GM12878 (cell line): ENCODE measurements at regions not wholly inside any gene's neighbourhood (a gene's known extent, or its start where the extent isn't known, plus 50 kb on each side); places are given as distances from the start of the nearest gene placed in this dataset.

Source experiments
- ATAC-seq: fragments of 200-7000 bp; cut with Tn5 transposase; 3 replicates; pipeline ENCODE4 v1.9.1; 2020; ENCODE audit warnings: mild to moderate bottlenecking, moderate library complexity
- BruUV-seq: library from RNA; stranded (reverse); fragments of 400-500 nt; replicated peaks from 2 replicates; lab custom pipeline; 2021; lab: Mats Ljungman, UMichigan
- CTCF ChIA-PET: fragments of 300-600 bp; sonication (Branson Sonifier 250); formaldehyde crosslinking; extraction: SDS; loops from one replicate; lab custom pipeline; 2021; ENCODE audit warnings: inconsistent platforms; lab: Yijun Ruan, JAX
- POLR2A ChIA-PET: fragments of 350-600 bp; formaldehyde crosslinking; extraction: SDS; loops from one replicate; lab custom pipeline; 2021; ENCODE audit warnings: inconsistent platforms; lab: Charles Lee
- RAD21 ChIA-PET: fragments of 300-600 bp; sonication (Branson Sonifier 250); formaldehyde crosslinking; loops from one replicate; lab custom pipeline; 2023; ENCODE audit warnings: antibody characterized with exemption; ENCODE audit not compliant: unreplicated experiment; lab: Charles Lee
- SMC1A ChIA-PET: fragments of 300-600 bp; sonication (Branson Sonifier 250); formaldehyde crosslinking; loops from one replicate; lab custom pipeline; 2023; ENCODE audit not compliant: unreplicated experiment, uncharacterized antibody; lab: Charles Lee
- DNase-seq: peaks from one replicate; pipeline ENCODE4 v3.0.0-alpha.2; 2011; ENCODE audit warnings: low read depth, low spot score
- FAIRE-seq: peaks from 3 replicates; lab custom pipeline; 2011; peaks lifted over from hg19 to GRCh38; lab: Jason Lieb, UNC
- H2AFZ ChIP-seq: 2 replicates; pipeline ENCODE4 v1.6.0; 2011; ENCODE audit warnings: low read depth, low read length, control low read depth; ENCODE audit not compliant: control insufficient read depth
- H3K27ac ChIP-seq: 2 replicates; pipeline ENCODE4 v1.5.1; 2011; ENCODE audit warnings: control low read depth; ENCODE audit not compliant: control insufficient read depth, insufficient read depth
- H3K27me3 ChIP-seq, 2 experiments: replicated peaks in 1 of 2; 2 replicates each; pipeline versions ENCODE4 v1.6.0 to v1.6.1; 2011; ENCODE audit warnings: low read length in 1 of 2; ENCODE audit not compliant: control insufficient read depth in 2 of 2, insufficient read depth in 2 of 2
- H3K36me3 ChIP-seq, 2 experiments: 2 replicates each; pipeline ENCODE4 v1.5.1; 2011; ENCODE audit warnings: low read length in 1 of 2; ENCODE audit not compliant: control insufficient read depth in 2 of 2, insufficient read depth in 2 of 2
- H3K4me1 ChIP-seq: 2 replicates; pipeline ENCODE4 v1.6.1; 2011; ENCODE audit warnings: mild to moderate bottlenecking, low read length, moderate library complexity, mixed read lengths; ENCODE audit not compliant: control insufficient read depth, insufficient read depth
- H3K4me2 ChIP-seq: 2 replicates; pipeline ENCODE4 v1.6.0; 2011; ENCODE audit warnings: control low read depth; ENCODE audit not compliant: control insufficient read depth, insufficient read depth
- H3K4me3 ChIP-seq: fragments of 200-600 bp; sonication (generic); 2 replicates; pipeline ENCODE4 v1.5.1; 2016
- H3K79me2 ChIP-seq: 2 replicates; pipeline ENCODE4 v1.6.0; 2011; ENCODE audit warnings: low read length; ENCODE audit not compliant: control insufficient read depth, insufficient read depth
- H3K9ac ChIP-seq: 2 replicates; pipeline ENCODE4 v1.8.0; 2011; ENCODE audit warnings: low read length, control low read depth, mixed read lengths; ENCODE audit not compliant: control insufficient read depth, insufficient read depth
- H3K9me3 ChIP-seq: replicated peaks from 3 replicates; pipeline ENCODE4 v1.5.1; 2011; ENCODE audit warnings: mild to moderate bottlenecking, low read length; ENCODE audit not compliant: control insufficient read depth, insufficient read depth
- H4K20me1 ChIP-seq: 2 replicates; pipeline ENCODE4 v1.6.0; 2011; ENCODE audit not compliant: control insufficient read depth, insufficient read depth
- ASH2L ChIP-seq: fragments of 300-600, 200-600 bp; sonication (generic); IDR thresholded peaks from 2 replicates; pipeline ENCODE4 v1.6.1; 2017; ENCODE audit warnings: low read depth, mild to moderate bottlenecking, borderline replicate concordance
- ETV6 ChIP-seq, 2 experiments: fragments of 450-650 bp in 1 of 2; IDR thresholded peaks in 1 of 2; conservative IDR thresholded peaks in 1 of 2; 2 replicates each; pipeline ENCODE4 v1.6.1; 2014; ENCODE audit warnings: antibody characterized with exemption in 1 of 2, borderline replicate concordance in 1 of 2, low read depth in 1 of 2, mild to moderate bottlenecking in 1 of 2, moderate library complexity in 1 of 2
- EZH2 ChIP-seq: IDR thresholded peaks from 2 replicates; pipeline ENCODE4 v1.6.1; 2012; ENCODE audit warnings: low read depth, mild to moderate bottlenecking, control low read depth, inconsistent platforms, low read length, borderline replicate concordance; ENCODE audit not compliant: control insufficient read depth
- MAX ChIP-seq: IDR thresholded peaks from 2 replicates; pipeline ENCODE4 v1.6.1; 2012; ENCODE audit warnings: low read depth, low read length, improper control_type of control experiment
- MEF2A ChIP-seq: IDR thresholded peaks from 2 replicates; pipeline ENCODE4 v1.6.1; 2011; ENCODE audit warnings: low read depth, mild to moderate bottlenecking, low read length, moderate library complexity; ENCODE audit not compliant: insufficient read depth
- NFIC ChIP-seq: IDR thresholded peaks from 2 replicates; pipeline ENCODE4 v1.6.1; 2012; ENCODE audit warnings: low read depth, mild to moderate bottlenecking, inconsistent platforms, low read length, moderate library complexity
- NFYA ChIP-seq: IDR thresholded peaks from 2 replicates; pipeline ENCODE4 v1.6.1; 2011; ENCODE audit warnings: low read depth, mild to moderate bottlenecking, low read length, improper control_type of control experiment, borderline replicate concordance
- WGBS: methylation state at CpG from one replicate; pipeline ENCODE4 v1.1.6; 2016; ENCODE audit warnings: low lambda C conversion rate; ENCODE audit not compliant: insufficient replicate concordance, insufficient coverage; ENCODE audit errors: missing lambda C conversion rate; 5-methylcytosine and 5-hydroxymethylcytosine counted together
- in situ Hi-C: fragments of 300-500 bp; cut with MboI; formaldehyde crosslinking; loops from 9 replicates; pipeline ENCODE4 v1.14.3; 2018; ENCODE audit warnings: mixed read lengths
- intact Hi-C: fragments of 100-400 bp; cut with micrococcal nuclease; formaldehyde crosslinking; loops from one replicate; pipeline ENCODE4 v1.14.2; 2022; ENCODE audit not compliant: unreplicated experiment
- TF ChIP-seq, protein P1 (sequence below): fragments of 450-650 bp; IDR thresholded peaks from 2 replicates; pipeline ENCODE4 v1.6.1; 2017; ENCODE audit warnings: mild to moderate bottlenecking, low read depth, inconsistent platforms; ENCODE audit not compliant: poor library complexity, severe bottlenecking

DNA sequence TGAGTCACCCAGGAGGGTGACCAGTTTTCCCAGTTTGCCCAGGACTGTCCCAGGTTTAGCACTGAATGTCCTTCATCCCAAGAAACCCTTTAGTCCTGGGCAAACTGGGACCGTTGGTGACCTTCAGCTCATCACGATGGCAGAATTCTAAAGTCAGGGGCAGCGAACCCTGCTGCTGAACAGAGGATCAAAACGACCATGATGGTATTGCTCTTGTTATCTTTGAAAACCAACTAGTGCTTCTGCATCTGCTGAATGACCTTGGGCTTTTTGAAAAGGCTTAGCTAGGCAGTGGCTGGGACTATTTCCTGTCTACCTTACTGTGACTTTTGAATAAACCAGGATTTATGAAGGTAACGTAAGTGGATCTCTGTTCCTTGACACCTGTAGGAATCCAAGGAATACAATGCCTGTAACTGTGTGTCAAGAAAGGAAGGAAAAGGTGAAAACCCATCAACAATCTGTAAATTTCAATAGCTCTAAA, 281.9 kb downstream of the SOX9 start:
- Histone ChIP-seq H3K4me1 (peaks cover 13% of the 10 kb centered on the region), H3K4me3 (no peak overlapping the region), H3K36me3 (peaks cover 0 to 3% of the 10 kb centered on the region in 2 experiments; a peak in 2 of 4 replicates), H3K4me2 (no peak overlapping the region), H3K27ac (no peak overlapping the region), H4K20me1 (no peaks in the 10 kb centered on the region), H3K27me3 (no peaks in the 10 kb centered on the region), H3K79me2 (no peaks in the 10 kb centered on the region), H3K9ac (no peak overlapping the region), H3K9me3 (no peaks in the 10 kb centered on the region), H2AFZ (no peak overlapping the region)
- BruUV-seq = no TSS peak
- 57% methylated on average over 5 of the region's 5 CpGs for WGBS
- no peak for DNase-seq
- in situ Hi-C loops = loop anchor here (25.0 kb wide), 1 partner anchor 1885 kb away; no protein-coding TSS in a partner anchor
- TF ChIP-seq MAX = no peak
- ChIA-PET POLR2A (no interaction called here), RAD21 (interaction anchor here (1.3 kb wide), 1 partner anchor 282 kb away, joined by 3 read pairs; the partner anchor contains the start of gene SOX9), SMC1A (interaction anchor here (8.8 kb wide), 1 partner anchor 9 kb away, joined by 65 read pairs; no protein-coding TSS in a partner anchor), CTCF (interaction anchor here (0.6 kb wide), 1 partner anchor 30 kb away, joined by 3 read pairs; no protein-coding TSS in a partner anchor)
- FAIRE-seq = no peak
- intact Hi-C loops = no loop called here
- ATAC-seq = no peak

- Histone ChIP-seq H2AFZ (no peak overlapping the region), H3K4me1 (peaks cover 13% of the 10 kb centered on the region), H3K4me3 (no peak overlapping the region), H3K79me2 (no peaks in the 10 kb centered on the region), H3K36me3 (peaks cover 0 to 3% of the 10 kb centered on the region in 2 experiments; a peak in 2 of 4 replicates), H4K20me1 (no peaks in the 10 kb centered on the region), H3K9ac (no peak overlapping the region), H3K9me3 (no peaks in the 10 kb centered on the region), H3K4me2 (no peak overlapping the region), H3K27me3 (no peaks in the 10 kb centered on the region), H3K27ac (no peak overlapping the region)
- intact Hi-C loops = no loop called here
- ChIA-PET RAD21 (interaction anchor here (1.0 kb wide), 1 partner anchor 64 kb away, joined by 3 read pairs; no protein-coding TSS in a partner anchor), POLR2A (no interaction called here), CTCF (interaction anchor here (0.7 kb wide), 1 partner anchor 135 kb away, joined by 3 read pairs; no protein-coding TSS in a partner anchor), SMC1A (interaction anchor here (1.3 to 8.8 kb wide), 2 partner anchors 10 to 22 kb away, joined by 4 to 65 read pairs; no protein-coding TSS in a partner anchor)
- TF ChIP-seq EZH2 = no peak
- TF ChIP-seq NFIC = no peak
- TF ChIP-seq, protein P1, sequence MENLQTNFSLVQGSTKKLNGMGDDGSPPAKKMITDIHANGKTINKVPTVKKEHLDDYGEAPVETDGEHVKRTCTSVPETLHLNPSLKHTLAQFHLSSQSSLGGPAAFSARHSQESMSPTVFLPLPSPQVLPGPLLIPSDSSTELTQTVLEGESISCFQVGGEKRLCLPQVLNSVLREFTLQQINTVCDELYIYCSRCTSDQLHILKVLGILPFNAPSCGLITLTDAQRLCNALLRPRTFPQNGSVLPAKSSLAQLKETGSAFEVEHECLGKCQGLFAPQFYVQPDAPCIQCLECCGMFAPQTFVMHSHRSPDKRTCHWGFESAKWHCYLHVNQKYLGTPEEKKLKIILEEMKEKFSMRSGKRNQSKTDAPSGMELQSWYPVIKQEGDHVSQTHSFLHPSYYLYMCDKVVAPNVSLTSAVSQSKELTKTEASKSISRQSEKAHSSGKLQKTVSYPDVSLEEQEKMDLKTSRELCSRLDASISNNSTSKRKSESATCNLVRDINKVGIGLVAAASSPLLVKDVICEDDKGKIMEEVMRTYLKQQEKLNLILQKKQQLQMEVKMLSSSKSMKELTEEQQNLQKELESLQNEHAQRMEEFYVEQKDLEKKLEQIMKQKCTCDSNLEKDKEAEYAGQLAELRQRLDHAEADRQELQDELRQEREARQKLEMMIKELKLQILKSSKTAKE = no peak
- TF ChIP-seq ETV6 (conservative IDR thresholded peaks at IDR 0.05 in 1 of 2, IDR thresholded peaks at IDR 0.05 in 1 of 2; ENCODE audit: borderline replicate concordance in 1 of 2, low read depth in 1 of 2) = no peak
- TF ChIP-seq ASH2L = no peak
- TF ChIP-seq NFYA = no peak
- no peak for TF ChIP-seq MEF2A
- no TSS peak for BruUV-seq
- WGBS = 75% methylated on average over 7 of the region's 7 CpGs
- DNase-seq (no peak), ATAC-seq (no peak), FAIRE-seq (no peak)
- in situ Hi-C loops = loop anchor here (25.0 kb wide), 1 partner anchor 1884 kb away; no protein-coding TSS in a partner anchor
These were observed 282.9 kb downstream of the SOX9 start for GRCh38 chr17:72403713-72404209.
